ENCODE measurements at regions not wholly inside any gene's neighbourhood (a gene's known extent, or its start where the extent isn't known, plus 50 kb on each side); places are given as distances from the start of the nearest gene placed in this dataset.

DNA sequence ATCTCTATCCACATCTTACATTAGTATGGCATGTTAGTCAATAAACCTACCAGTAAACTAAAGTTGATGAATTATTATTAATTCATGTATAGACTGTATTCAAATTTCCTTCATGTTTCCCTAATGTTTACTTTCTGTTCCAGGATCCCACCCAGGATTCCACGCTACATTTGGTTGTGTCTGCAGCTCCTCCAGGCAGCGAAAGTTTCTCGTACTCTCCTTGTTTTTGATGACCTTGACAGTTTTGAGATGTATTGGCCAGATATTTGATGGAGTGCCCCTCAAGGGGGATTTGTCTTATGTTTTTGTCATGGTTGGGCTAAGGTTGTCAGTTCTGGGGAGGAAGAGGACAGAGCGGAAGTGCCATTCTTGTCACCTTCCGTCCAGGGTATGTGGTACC, 445.2 kb upstream of the CDH4 start:
- H3K27me3 Mint-ChIP-seq (ENCODE audit: unreplicated experiment): no peaks in the 10 kb centered on the region
- no peak for DNase-seq (ENCODE audit: extremely low spot score, unreplicated experiment)
- no peak overlapping the region for H3K4me3 Mint-ChIP-seq (ENCODE audit: unreplicated experiment)
- no peaks in the 10 kb centered on the region for H3K4me1 Mint-ChIP-seq (ENCODE audit: unreplicated experiment)
- H3K27ac Mint-ChIP-seq (ENCODE audit: unreplicated experiment): no peak overlapping the region
- H3K36me3 Mint-ChIP-seq (ENCODE audit: unreplicated experiment): no peaks in the 10 kb centered on the region
- peaks cover 3% of the 10 kb centered on the region for H3K9me3 Mint-ChIP-seq (ENCODE audit: unreplicated experiment)
- TF ChIP-seq, protein P1, sequence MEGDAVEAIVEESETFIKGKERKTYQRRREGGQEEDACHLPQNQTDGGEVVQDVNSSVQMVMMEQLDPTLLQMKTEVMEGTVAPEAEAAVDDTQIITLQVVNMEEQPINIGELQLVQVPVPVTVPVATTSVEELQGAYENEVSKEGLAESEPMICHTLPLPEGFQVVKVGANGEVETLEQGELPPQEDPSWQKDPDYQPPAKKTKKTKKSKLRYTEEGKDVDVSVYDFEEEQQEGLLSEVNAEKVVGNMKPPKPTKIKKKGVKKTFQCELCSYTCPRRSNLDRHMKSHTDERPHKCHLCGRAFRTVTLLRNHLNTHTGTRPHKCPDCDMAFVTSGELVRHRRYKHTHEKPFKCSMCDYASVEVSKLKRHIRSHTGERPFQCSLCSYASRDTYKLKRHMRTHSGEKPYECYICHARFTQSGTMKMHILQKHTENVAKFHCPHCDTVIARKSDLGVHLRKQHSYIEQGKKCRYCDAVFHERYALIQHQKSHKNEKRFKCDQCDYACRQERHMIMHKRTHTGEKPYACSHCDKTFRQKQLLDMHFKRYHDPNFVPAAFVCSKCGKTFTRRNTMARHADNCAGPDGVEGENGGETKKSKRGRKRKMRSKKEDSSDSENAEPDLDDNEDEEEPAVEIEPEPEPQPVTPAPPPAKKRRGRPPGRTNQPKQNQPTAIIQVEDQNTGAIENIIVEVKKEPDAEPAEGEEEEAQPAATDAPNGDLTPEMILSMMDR (IDR thresholded peaks at IDR 0.05): no peak

DNA sequence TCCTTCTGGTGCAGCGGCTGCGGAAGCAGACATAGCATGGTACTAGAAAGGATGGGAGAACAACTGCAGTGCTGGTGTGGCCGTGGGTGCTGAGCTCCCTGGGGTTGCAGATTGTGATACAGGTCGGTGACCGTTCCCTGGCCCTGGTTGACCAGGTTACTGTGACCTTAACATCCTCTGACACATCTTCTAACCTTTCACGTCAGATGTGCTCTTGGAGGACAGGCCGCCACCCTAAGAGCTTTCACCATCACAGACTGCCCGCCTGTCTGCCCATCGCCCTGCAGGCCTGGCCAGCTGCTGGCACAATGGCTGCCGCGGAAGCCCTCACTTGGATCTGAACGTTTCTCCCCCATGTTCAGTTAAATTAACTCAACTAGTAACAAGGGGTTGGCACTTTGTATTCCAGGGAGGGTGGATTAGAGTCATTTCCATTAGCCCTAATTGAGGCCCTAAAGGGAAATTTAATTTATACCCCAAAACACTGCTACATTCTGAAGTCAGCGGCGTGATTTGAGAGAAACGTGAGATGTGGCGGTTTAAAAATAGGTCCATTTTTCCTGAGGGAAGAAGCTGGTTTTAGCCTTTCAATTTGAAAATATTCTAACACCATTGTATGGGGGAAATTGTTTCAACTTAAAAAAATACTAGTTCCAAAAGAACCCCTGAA, 443.9 kb upstream of the CDH4 start:
- Mint-ChIP-seq H3K4me1 (ENCODE audit: unreplicated experiment) (no peaks in the 10 kb centered on the region), H3K27me3 (ENCODE audit: unreplicated experiment) (no peaks in the 10 kb centered on the region), H3K27ac (ENCODE audit: unreplicated experiment) (no peak overlapping the region), H3K9me3 (ENCODE audit: unreplicated experiment) (no peaks in the 10 kb centered on the region), H3K36me3 (ENCODE audit: unreplicated experiment) (no peaks in the 10 kb centered on the region), H3K4me3 (ENCODE audit: unreplicated experiment) (no peak overlapping the region)
- TF ChIP-seq, protein P1 (IDR thresholded peaks at IDR 0.05): no peak
- DNase-seq (ENCODE audit: extremely low spot score, unreplicated experiment): peak; percentile 60

DNA sequence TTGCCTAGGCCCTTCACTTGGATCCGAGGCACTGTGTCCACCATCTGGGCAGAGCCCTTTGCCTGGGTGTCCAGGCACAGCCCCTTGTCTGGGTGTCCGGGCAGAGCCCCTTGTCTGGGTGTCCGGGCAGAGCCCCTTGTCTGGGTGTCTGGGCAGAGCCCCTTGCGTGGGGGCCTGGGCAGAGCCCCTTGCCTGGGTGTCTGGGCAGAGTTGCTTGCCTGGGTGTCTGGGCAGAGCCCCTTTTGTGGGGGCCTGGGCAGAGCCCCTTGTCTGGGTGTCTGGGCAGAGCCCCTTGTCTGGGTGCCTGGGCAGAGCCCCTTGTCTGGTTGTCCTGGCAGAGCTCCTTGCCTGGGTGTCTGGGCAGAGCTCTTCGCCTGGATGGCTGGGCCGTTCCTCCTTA, 443.4 kb upstream of the CDH4 start:
- H3K4me3 Mint-ChIP-seq (ENCODE audit: unreplicated experiment): no peak overlapping the region
- H3K4me1 Mint-ChIP-seq (ENCODE audit: unreplicated experiment): no peaks in the 10 kb centered on the region
- peak; percentile 74 for DNase-seq (ENCODE audit: extremely low spot score, unreplicated experiment)
- H3K27ac Mint-ChIP-seq (ENCODE audit: unreplicated experiment): no peak overlapping the region
- H3K27me3 Mint-ChIP-seq (ENCODE audit: unreplicated experiment): no peaks in the 10 kb centered on the region
- H3K36me3 Mint-ChIP-seq (ENCODE audit: unreplicated experiment): no peaks in the 10 kb centered on the region
- H3K9me3 Mint-ChIP-seq (ENCODE audit: unreplicated experiment): no peaks in the 10 kb centered on the region
- TF ChIP-seq, protein P1 (IDR thresholded peaks at IDR 0.05): no peak

DNA sequence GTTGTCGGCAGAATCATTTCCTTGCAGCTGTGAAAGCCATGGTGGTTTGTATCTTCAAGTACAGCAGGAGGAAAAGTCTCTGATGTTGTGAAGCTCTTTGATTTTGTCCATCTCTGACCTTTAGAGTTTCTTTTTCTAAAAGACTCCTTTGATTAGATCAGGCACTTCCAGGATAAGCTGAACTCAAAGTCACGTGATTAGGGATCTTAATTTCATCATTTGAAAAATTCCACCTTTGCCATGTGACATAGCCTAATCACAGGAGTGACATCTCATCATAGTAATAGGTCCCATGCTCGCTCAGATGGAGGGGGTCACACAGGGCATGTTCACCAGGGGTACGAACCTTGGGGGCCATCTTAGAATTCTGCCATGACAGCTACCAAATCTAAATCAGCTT, 441.5 kb upstream of the CDH4 start:
- no peaks in the 10 kb centered on the region for H3K9me3 Mint-ChIP-seq (ENCODE audit: unreplicated experiment)
- TF ChIP-seq, protein P1 (IDR thresholded peaks at IDR 0.05): no peak
- H3K4me1 Mint-ChIP-seq (ENCODE audit: unreplicated experiment): no peaks in the 10 kb centered on the region
- no peak overlapping the region for H3K27ac Mint-ChIP-seq (ENCODE audit: unreplicated experiment)
- no peaks in the 10 kb centered on the region for H3K27me3 Mint-ChIP-seq (ENCODE audit: unreplicated experiment)
- DNase-seq (ENCODE audit: extremely low spot score, unreplicated experiment): no peak
- no peak overlapping the region for H3K4me3 Mint-ChIP-seq (ENCODE audit: unreplicated experiment)
- H3K36me3 Mint-ChIP-seq (ENCODE audit: unreplicated experiment): no peaks in the 10 kb centered on the region

DNA sequence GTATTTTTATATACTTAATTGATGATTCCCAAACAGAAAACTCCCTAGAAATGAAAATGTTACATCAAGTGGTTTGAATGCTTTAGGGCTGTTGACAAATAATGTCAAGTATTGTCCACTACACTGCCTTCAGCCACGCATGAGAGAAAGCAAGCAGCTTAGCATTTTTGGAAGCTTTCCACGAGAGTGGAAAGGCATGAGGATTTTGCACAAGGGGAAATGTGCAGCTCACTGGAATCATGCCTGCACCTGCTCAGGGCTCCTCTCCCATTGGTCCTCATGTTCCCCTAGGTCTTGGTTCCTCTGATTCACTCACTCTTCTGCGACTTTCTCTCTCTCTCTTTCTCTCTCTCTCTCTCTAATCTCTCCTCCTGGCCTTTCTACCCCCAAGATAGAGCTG, 439.5 kb upstream of the CDH4 start:
- TF ChIP-seq, protein P1 (IDR thresholded peaks at IDR 0.05): no peak
- no peaks in the 10 kb centered on the region for H3K9me3 Mint-ChIP-seq (ENCODE audit: unreplicated experiment)
- no peaks in the 10 kb centered on the region for H3K4me1 Mint-ChIP-seq (ENCODE audit: unreplicated experiment)
- H3K27me3 Mint-ChIP-seq (ENCODE audit: unreplicated experiment): no peaks in the 10 kb centered on the region
- H3K36me3 Mint-ChIP-seq (ENCODE audit: unreplicated experiment): no peaks in the 10 kb centered on the region
- no peak overlapping the region for H3K27ac Mint-ChIP-seq (ENCODE audit: unreplicated experiment)
- H3K4me3 Mint-ChIP-seq (ENCODE audit: unreplicated experiment): no peak overlapping the region
- peak; percentile 21 for DNase-seq (ENCODE audit: extremely low spot score, unreplicated experiment)
